ENCODE measurements at regions not wholly inside any gene's neighbourhood (a gene's known extent, or its start where the extent isn't known, plus 50 kb on each side); places are given as distances from the start of the nearest gene placed in this dataset.

DNA sequence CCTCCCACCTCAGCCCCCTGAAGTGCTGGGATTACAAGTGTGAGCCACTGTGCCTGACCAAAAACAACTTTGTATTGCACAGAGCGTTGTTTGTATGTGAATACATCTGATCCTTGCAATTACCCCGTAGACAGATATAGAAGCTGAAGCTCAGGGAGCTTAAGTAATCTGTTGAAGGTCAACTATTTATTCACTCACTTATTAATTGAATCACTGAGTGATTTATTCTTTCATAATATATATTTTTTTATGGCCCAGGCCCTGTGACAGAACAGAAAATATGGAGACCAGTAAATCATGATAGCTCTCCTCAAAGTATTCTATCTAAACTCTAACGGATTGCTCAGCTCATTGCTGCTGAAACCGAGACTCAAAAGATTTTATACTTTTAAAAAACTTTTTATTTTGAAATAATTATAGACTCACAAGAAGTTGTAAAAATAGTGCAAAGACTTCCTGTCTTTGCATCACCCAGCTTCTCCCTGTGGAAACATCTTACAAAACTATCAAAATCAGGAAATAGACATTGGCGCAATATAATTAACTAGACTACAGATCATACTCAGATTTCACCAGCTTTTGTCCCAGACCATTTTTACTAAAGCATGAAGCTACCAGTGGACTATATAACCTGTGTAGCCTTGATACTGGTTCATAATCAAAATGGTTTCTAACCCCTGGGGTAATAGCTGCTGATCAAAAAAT, 466.1 kb downstream of the PDCD6IP start:
- TF ChIP-seq CTCF (IDR thresholded peaks at IDR 0.05 in 2 of 3, conservative IDR thresholded peaks at IDR 0.05 in 1 of 3; ENCODE audit: control insufficient read depth in 2 of 3, extremely low read depth in 1 of 3, insufficient read depth in 1 of 3, low read depth in 3 of 3, low read length in 3 of 3): no peak
- no peak for TF ChIP-seq POLR2A (IDR thresholded peaks at IDR 0.05; ENCODE audit: low read depth, low read length)
- no peak for TF ChIP-seq SREBF1 (IDR thresholded peaks at IDR 0.05; ENCODE audit: low read length)
- TF ChIP-seq BACH1 (IDR thresholded peaks at IDR 0.05; ENCODE audit: borderline replicate concordance): no peak
- TF ChIP-seq SMC3 (IDR thresholded peaks at IDR 0.05; ENCODE audit: borderline replicate concordance, low read length): no peak
- no peak for TF ChIP-seq RCOR1 (conservative IDR thresholded peaks at IDR 0.05; ENCODE audit: low read depth, low read length)
- no peak for TF ChIP-seq FOXM1 (IDR thresholded peaks at IDR 0.05; ENCODE audit: low read depth, low read length)
- TF ChIP-seq CHD4 (IDR thresholded peaks at IDR 0.05): no peak
- no peak for TF ChIP-seq POLR2AphosphoS5 (IDR thresholded peaks at IDR 0.05; ENCODE audit: low read length)
- TF ChIP-seq YBX1 (IDR thresholded peaks at IDR 0.05): no peak
